ENCODE measurements at regions not wholly inside any gene's neighbourhood (a gene's known extent, or its start where the extent isn't known, plus 50 kb on each side); places are given as distances from the start of the nearest gene placed in this dataset.

DNA sequence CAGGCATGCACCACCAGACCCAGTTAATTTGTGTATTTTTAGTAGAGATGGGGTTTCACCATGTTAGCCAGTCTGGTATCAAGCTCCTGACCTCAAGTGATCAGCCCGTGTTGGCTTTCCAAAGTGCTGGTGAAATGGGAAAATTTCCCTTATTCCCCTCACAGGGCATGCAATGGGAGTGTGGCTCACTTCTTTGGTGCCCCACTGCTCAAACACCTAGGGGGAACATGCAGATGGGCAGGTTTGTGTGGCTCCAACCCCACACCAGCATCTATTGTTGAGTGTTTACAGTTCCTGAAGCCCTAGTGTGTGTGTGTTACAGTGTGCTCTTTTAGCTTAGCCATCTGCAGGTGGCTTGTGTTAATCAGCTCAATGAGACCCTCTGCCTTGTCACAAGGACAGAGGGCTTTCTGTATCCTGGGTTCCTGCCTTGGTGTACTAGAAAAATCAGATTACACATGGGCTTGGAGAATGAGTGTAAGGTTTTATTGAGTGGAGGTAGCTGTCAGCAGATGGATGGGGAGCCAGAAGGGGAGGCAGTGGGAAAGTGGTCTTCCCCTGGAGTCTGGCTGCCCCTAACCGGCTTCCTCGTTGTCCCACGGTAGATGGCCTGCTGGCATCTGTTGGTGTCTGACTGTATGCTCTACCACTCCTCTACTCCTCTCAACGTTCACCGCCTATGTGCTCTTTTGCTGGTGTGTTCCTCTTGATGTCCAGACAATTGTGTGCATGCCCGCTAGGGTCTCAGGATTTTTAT lies 248.1 kb upstream of the CBLB start:
- H3K27ac ChIP-seq = no peak overlapping the region
- WGBS (ENCODE audit: low lambda C conversion rate, missing lambda C conversion rate) = 74% methylated on average over 7 of the region's 7 CpGs
- DNase-seq (ENCODE audit: low spot score) = no peak
- H3K4me3 ChIP-seq = no peak overlapping the region
- TF ChIP-seq, protein P1, sequence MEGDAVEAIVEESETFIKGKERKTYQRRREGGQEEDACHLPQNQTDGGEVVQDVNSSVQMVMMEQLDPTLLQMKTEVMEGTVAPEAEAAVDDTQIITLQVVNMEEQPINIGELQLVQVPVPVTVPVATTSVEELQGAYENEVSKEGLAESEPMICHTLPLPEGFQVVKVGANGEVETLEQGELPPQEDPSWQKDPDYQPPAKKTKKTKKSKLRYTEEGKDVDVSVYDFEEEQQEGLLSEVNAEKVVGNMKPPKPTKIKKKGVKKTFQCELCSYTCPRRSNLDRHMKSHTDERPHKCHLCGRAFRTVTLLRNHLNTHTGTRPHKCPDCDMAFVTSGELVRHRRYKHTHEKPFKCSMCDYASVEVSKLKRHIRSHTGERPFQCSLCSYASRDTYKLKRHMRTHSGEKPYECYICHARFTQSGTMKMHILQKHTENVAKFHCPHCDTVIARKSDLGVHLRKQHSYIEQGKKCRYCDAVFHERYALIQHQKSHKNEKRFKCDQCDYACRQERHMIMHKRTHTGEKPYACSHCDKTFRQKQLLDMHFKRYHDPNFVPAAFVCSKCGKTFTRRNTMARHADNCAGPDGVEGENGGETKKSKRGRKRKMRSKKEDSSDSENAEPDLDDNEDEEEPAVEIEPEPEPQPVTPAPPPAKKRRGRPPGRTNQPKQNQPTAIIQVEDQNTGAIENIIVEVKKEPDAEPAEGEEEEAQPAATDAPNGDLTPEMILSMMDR (IDR thresholded peaks at IDR 0.05; ENCODE audit: poor library complexity) = no peak
- no peak for TF ChIP-seq EZH2 (IDR thresholded peaks at IDR 0.05; ENCODE audit: borderline replicate concordance)
- no peak for TF ChIP-seq EZH2phosphoT487 (IDR thresholded peaks at IDR 0.05; ENCODE audit: low read depth, severe bottlenecking, unreplicated experiment)
- no peaks in the 10 kb centered on the region for H3K4me1 ChIP-seq (ENCODE audit: insufficient read depth)
- H3K27me3 ChIP-seq = no peaks in the 10 kb centered on the region
- no peaks in the 10 kb centered on the region for H3K36me3 ChIP-seq (replicated peaks; ENCODE audit: insufficient read depth, low read depth)
- no peaks in the 10 kb centered on the region for H3K9me2 ChIP-seq (replicated peaks; ENCODE audit: insufficient read depth)
- no peaks in the 10 kb centered on the region for H3K79me2 ChIP-seq
- H4K20me1 ChIP-seq (ENCODE audit: insufficient read depth, poor library complexity, severe bottlenecking) = no peaks in the 10 kb centered on the region
- H3K9me3 ChIP-seq (ENCODE audit: low read depth) = no peaks in the 10 kb centered on the region
- no peak overlapping the region for H3K4me2 ChIP-seq
- no peak overlapping the region for H2AFZ ChIP-seq

DNA sequence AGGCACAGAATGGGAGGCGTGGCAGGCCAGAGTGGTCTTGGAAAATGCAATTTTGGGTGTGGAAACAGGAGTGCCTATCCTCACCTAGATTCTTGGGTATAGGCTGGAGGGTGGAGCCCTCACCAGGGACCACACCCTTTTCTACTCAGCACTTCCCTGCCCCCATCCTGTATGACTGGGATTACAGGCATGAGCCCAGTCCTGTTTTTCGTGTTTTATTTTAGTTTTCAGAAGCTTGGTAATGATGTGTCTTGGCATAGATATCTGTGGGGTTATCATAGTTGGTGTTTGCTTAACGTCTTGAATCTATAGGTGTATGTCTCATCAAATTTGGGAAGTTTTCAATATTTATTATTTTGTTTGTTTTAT lies 248.7 kb upstream of the CBLB start:
- Histone ChIP-seq H3K4me2 (no peak overlapping the region), H2AFZ (no peak overlapping the region), H3K27me3 (no peaks in the 10 kb centered on the region), H3K4me1 (ENCODE audit: insufficient read depth) (no peaks in the 10 kb centered on the region), H3K36me3 (replicated peaks; ENCODE audit: insufficient read depth, low read depth) (no peaks in the 10 kb centered on the region), H3K9me3 (ENCODE audit: low read depth) (no peaks in the 10 kb centered on the region), H3K27ac (no peak overlapping the region), H3K9me2 (replicated peaks; ENCODE audit: insufficient read depth) (no peaks in the 10 kb centered on the region), H4K20me1 (ENCODE audit: insufficient read depth, poor library complexity, severe bottlenecking) (no peaks in the 10 kb centered on the region), H3K79me2 (no peaks in the 10 kb centered on the region), H3K4me3 (no peak overlapping the region)
- TF ChIP-seq EZH2 (IDR thresholded peaks at IDR 0.05; ENCODE audit: borderline replicate concordance) (no peak), EZH2phosphoT487 (IDR thresholded peaks at IDR 0.05; ENCODE audit: low read depth, severe bottlenecking, unreplicated experiment) (no peak)
- TF ChIP-seq, protein P1 (IDR thresholded peaks at IDR 0.05; ENCODE audit: poor library complexity) = no peak
- WGBS (ENCODE audit: low lambda C conversion rate, missing lambda C conversion rate) = 93% methylated on average over 3 of the region's 3 CpGs
- DNase-seq (ENCODE audit: low spot score) = no peak

DNA sequence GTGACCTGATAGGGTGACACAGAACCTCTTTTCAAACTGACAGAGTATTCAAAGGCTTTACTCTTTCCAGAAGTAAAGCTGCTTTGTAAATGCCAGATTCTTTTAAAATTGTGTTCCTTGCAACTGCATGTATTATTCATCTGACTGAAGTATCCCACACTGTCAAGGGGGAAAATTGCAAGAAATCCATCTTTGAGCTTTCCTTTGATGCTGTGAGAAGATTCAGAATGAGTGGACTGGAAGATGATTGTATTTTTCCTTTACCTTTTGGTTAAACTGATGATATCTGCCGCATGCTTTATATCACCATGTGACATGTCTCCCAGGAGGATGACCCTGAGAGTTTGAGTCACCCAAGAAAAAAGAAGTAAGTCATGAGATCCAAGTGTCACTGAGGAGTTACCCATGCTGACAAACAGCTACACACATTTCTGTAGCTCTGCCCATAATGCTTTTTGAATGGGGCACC lies 250.8 kb upstream of the CBLB start:
- Histone ChIP-seq H3K4me3 (no peak overlapping the region), H4K20me1 (ENCODE audit: insufficient read depth, poor library complexity, severe bottlenecking) (no peaks in the 10 kb centered on the region), H3K27ac (no peak overlapping the region), H3K27me3 (no peaks in the 10 kb centered on the region), H2AFZ (no peak overlapping the region), H3K4me2 (no peak overlapping the region), H3K4me1 (ENCODE audit: insufficient read depth) (no peaks in the 10 kb centered on the region), H3K36me3 (replicated peaks; ENCODE audit: insufficient read depth, low read depth) (no peaks in the 10 kb centered on the region), H3K79me2 (no peaks in the 10 kb centered on the region), H3K9me2 (replicated peaks; ENCODE audit: insufficient read depth) (no peaks in the 10 kb centered on the region), H3K9me3 (ENCODE audit: low read depth) (no peaks in the 10 kb centered on the region)
- TF ChIP-seq, protein P1 (IDR thresholded peaks at IDR 0.05; ENCODE audit: poor library complexity) = no peak
- TF ChIP-seq EZH2 (IDR thresholded peaks at IDR 0.05; ENCODE audit: borderline replicate concordance) = no peak
- no peak for TF ChIP-seq EZH2phosphoT487 (IDR thresholded peaks at IDR 0.05; ENCODE audit: low read depth, severe bottlenecking, unreplicated experiment)
- DNase-seq (ENCODE audit: low spot score) = no peak
- WGBS (ENCODE audit: low lambda C conversion rate, missing lambda C conversion rate) = 70% methylated on average over 1 of the region's 1 CpG
